Memory B cell (primary cell): ENCODE measurements at regions not wholly inside any gene's neighbourhood (a gene's known extent, or its start where the extent isn't known, plus 50 kb on each side); places are given as distances from the start of the nearest gene placed in this dataset.

Experiments used
- ATAC-seq: fragments of 150-1000 bp; cut with Tn5 transposase; 2 replicates; pipeline ENCODE4 v1.10.0; 2021; ENCODE audit warnings: low read depth, mild to moderate bottlenecking, moderate library complexity
- DNase-seq, 2 donors: peaks; one replicate each; pipeline ENCODE4 v3.0.0; 2022; ENCODE audit warnings: low spot score in 2 of 2
- H3K27ac Mint-ChIP-seq: one replicate; pipeline ENCODE4 v1.8.0; 2022; ENCODE audit warnings: mild to moderate bottlenecking, moderate library complexity, mixed read lengths
- H3K27me3 Mint-ChIP-seq: one replicate; pipeline ENCODE4 v1.8.0; 2022; ENCODE audit warnings: mixed read lengths
- H3K36me3 Mint-ChIP-seq: one replicate; pipeline ENCODE4 v1.8.0; 2022; ENCODE audit warnings: mild to moderate bottlenecking, mixed read lengths
- H3K4me1 Mint-ChIP-seq: one replicate; pipeline ENCODE4 v1.8.0; 2022; ENCODE audit warnings: mixed read lengths
- H3K4me3 Mint-ChIP-seq: one replicate; pipeline ENCODE4 v1.8.0; 2022; ENCODE audit warnings: mild to moderate bottlenecking, moderate library complexity, mixed read lengths
- H3K9me3 Mint-ChIP-seq: one replicate; pipeline ENCODE4 v1.8.0; 2022; ENCODE audit warnings: mixed read lengths

GRCh38 chr5:4531756-4532704, 608.1 kb upstream of the ADAMTS16 start:
- Mint-ChIP-seq H3K27ac (no peak overlapping the region), H3K27me3 (no peaks in the 10 kb centered on the region), H3K4me1 (no peaks in the 10 kb centered on the region), H3K36me3 (no peaks in the 10 kb centered on the region), H3K9me3 (peaks cover 2% of the 10 kb centered on the region), H3K4me3 (no peak overlapping the region)
- ATAC-seq, result no peak
- no peak for DNase-seq

- no peak overlapping the region for H3K27ac Mint-ChIP-seq
- ATAC-seq (no peak), DNase-seq (no peak)
- no peak overlapping the region for H3K4me3 Mint-ChIP-seq
- H3K4me1 Mint-ChIP-seq, result no peaks in the 10 kb centered on the region
- H3K9me3 Mint-ChIP-seq, result peaks cover 2% of the 10 kb centered on the region
- no peaks in the 10 kb centered on the region for H3K36me3 Mint-ChIP-seq
- no peaks in the 10 kb centered on the region for H3K27me3 Mint-ChIP-seq
These were observed 607.4 kb upstream of the ADAMTS16 start for GRCh38 chr5:4532705-4533080.

- H3K27me3 Mint-ChIP-seq, result no peaks in the 10 kb centered on the region
- ATAC-seq (no peak), DNase-seq (no peak)
- H3K36me3 Mint-ChIP-seq, result no peaks in the 10 kb centered on the region
- H3K4me1 Mint-ChIP-seq, result no peaks in the 10 kb centered on the region
- H3K27ac Mint-ChIP-seq, result no peak overlapping the region
- H3K4me3 Mint-ChIP-seq, result no peak overlapping the region
- peaks cover 2% of the 10 kb centered on the region for H3K9me3 Mint-ChIP-seq
These were observed 606.5 kb upstream of the ADAMTS16 start for GRCh38 chr5:4533457-4534105.

- no peak overlapping the region for H3K27ac Mint-ChIP-seq
- DNase-seq (no peak), ATAC-seq (no peak)
- H3K36me3 Mint-ChIP-seq, result no peaks in the 10 kb centered on the region
- no peaks in the 10 kb centered on the region for H3K4me1 Mint-ChIP-seq
- H3K27me3 Mint-ChIP-seq, result no peaks in the 10 kb centered on the region
- no peak overlapping the region for H3K4me3 Mint-ChIP-seq
- H3K9me3 Mint-ChIP-seq, result peaks cover 2% of the 10 kb centered on the region
These were observed 602.6 kb upstream of the ADAMTS16 start for GRCh38 chr5:4537489-4537888.

GRCh38 chr5:4540375-4541173, 599.6 kb upstream of the ADAMTS16 start:
- Mint-ChIP-seq H3K9me3 (no peaks in the 10 kb centered on the region), H3K4me1 (no peaks in the 10 kb centered on the region), H3K4me3 (no peak overlapping the region), H3K36me3 (no peaks in the 10 kb centered on the region), H3K27ac (no peak overlapping the region), H3K27me3 (no peaks in the 10 kb centered on the region)
- DNase-seq (no peak), ATAC-seq (no peak)

- no peaks in the 10 kb centered on the region for H3K27me3 Mint-ChIP-seq
- no peaks in the 10 kb centered on the region for H3K9me3 Mint-ChIP-seq
- ATAC-seq, result no peak
- H3K4me3 Mint-ChIP-seq, result no peak overlapping the region
- H3K4me1 Mint-ChIP-seq, result no peaks in the 10 kb centered on the region
- no peak overlapping the region for H3K27ac Mint-ChIP-seq
- H3K36me3 Mint-ChIP-seq, result no peaks in the 10 kb centered on the region
- DNase-seq, result no peak
These were observed 598.8 kb upstream of the ADAMTS16 start for GRCh38 chr5:4541334-4541733.

GRCh38 chr5:4542145-4542778, 597.9 kb upstream of the ADAMTS16 start:
- Mint-ChIP-seq H3K9me3 (peaks cover 1% of the 10 kb centered on the region), H3K4me1 (no peaks in the 10 kb centered on the region), H3K36me3 (no peaks in the 10 kb centered on the region), H3K27me3 (no peaks in the 10 kb centered on the region), H3K4me3 (no peak overlapping the region), H3K27ac (no peak overlapping the region)
- ATAC-seq (no peak), DNase-seq (no peak)

- H3K27ac Mint-ChIP-seq, result no peak overlapping the region
- no peaks in the 10 kb centered on the region for H3K27me3 Mint-ChIP-seq
- no peaks in the 10 kb centered on the region for H3K36me3 Mint-ChIP-seq
- peaks cover 1% of the 10 kb centered on the region for H3K9me3 Mint-ChIP-seq
- H3K4me3 Mint-ChIP-seq, result no peak overlapping the region
- no peaks in the 10 kb centered on the region for H3K4me1 Mint-ChIP-seq
- ATAC-seq (no peak), DNase-seq (no peak)
These were observed 596.0 kb upstream of the ADAMTS16 start for GRCh38 chr5:4544049-4544670.

GRCh38 chr5:4547547-4547946, 592.6 kb upstream of the ADAMTS16 start:
- DNase-seq (no peak), ATAC-seq (no peak)
- H3K27me3 Mint-ChIP-seq, result no peaks in the 10 kb centered on the region
- no peak overlapping the region for H3K4me3 Mint-ChIP-seq
- H3K36me3 Mint-ChIP-seq, result no peaks in the 10 kb centered on the region
- no peak overlapping the region for H3K27ac Mint-ChIP-seq
- no peaks in the 10 kb centered on the region for H3K4me1 Mint-ChIP-seq
- H3K9me3 Mint-ChIP-seq, result peaks cover 1% of the 10 kb centered on the region

- Mint-ChIP-seq H3K9me3 (peaks cover 3% of the 10 kb centered on the region), H3K4me1 (no peaks in the 10 kb centered on the region), H3K4me3 (no peak overlapping the region), H3K27me3 (no peaks in the 10 kb centered on the region), H3K27ac (no peak overlapping the region), H3K36me3 (no peaks in the 10 kb centered on the region)
- ATAC-seq, result no peak
- DNase-seq, result no peak
These were observed 591.8 kb upstream of the ADAMTS16 start for GRCh38 chr5:4548341-4548740.

GRCh38 chr5:4549351-4549750, 590.8 kb upstream of the ADAMTS16 start:
- no peaks in the 10 kb centered on the region for H3K36me3 Mint-ChIP-seq
- DNase-seq (no peak), ATAC-seq (no peak)
- peaks cover 3% of the 10 kb centered on the region for H3K9me3 Mint-ChIP-seq
- no peaks in the 10 kb centered on the region for H3K4me1 Mint-ChIP-seq
- H3K27me3 Mint-ChIP-seq, result no peaks in the 10 kb centered on the region
- H3K4me3 Mint-ChIP-seq, result no peak overlapping the region
- H3K27ac Mint-ChIP-seq, result no peak overlapping the region

GRCh38 chr5:4551034-4551433, 589.1 kb upstream of the ADAMTS16 start:
- ATAC-seq, result no peak
- DNase-seq, result no peak
- Mint-ChIP-seq H3K4me1 (no peaks in the 10 kb centered on the region), H3K4me3 (no peak overlapping the region), H3K36me3 (no peaks in the 10 kb centered on the region), H3K27ac (no peak overlapping the region), H3K27me3 (no peaks in the 10 kb centered on the region), H3K9me3 (peaks cover 3% of the 10 kb centered on the region)

GRCh38 chr5:4553130-4553529, 587.0 kb upstream of the ADAMTS16 start:
- Mint-ChIP-seq H3K4me1 (no peaks in the 10 kb centered on the region), H3K27me3 (no peaks in the 10 kb centered on the region), H3K27ac (no peak overlapping the region), H3K4me3 (no peak overlapping the region), H3K36me3 (no peaks in the 10 kb centered on the region), H3K9me3 (peaks cover 2% of the 10 kb centered on the region)
- DNase-seq (no peak), ATAC-seq (no peak)
